Pancreas (tissue), 10 donors: ENCODE measurements at regions not wholly inside any gene's neighbourhood (a gene's known extent, or its start where the extent isn't known, plus 50 kb on each side); places are given as distances from the start of the nearest gene placed in this dataset.

Experiments
- ATAC-seq, 4 donors: fragments of 200-7000 bp; cut with Tn5 transposase; one replicate each; pipeline versions ENCODE4 v1.8.0 to v1.9.1; 2020; ENCODE audit warnings: mild to moderate bottlenecking in 4 of 4, moderate library complexity in 4 of 4
- DNase-seq, 6 donors: peaks; one replicate each; pipeline ENCODE4 v3.0.0-alpha.2; 2020
- FAIRE-seq: peaks from 2 replicates; lab custom pipeline; 2012; peaks lifted over from hg19 to GRCh38; lab: Jason Lieb, UNC
- H3K27ac ChIP-seq, 4 donors: fragments of 200-600 bp; sonication (generic); 1 replicate in 3 of 4; 2 replicates in 1 of 4; pipeline versions ENCODE4 v1.5.0 to v1.8.0; 2020
- H3K27me3 ChIP-seq, 4 donors: fragments of 200-600 bp; one replicate each; pipeline ENCODE4 v1.8.0; 2021
- H3K36me3 ChIP-seq, 3 donors: fragments of 200-600 bp; sonication (generic) in 1 of 3; one replicate each; pipeline versions ENCODE4 v1.5.0 to v1.8.0; 2020 to 2021
- H3K4me1 ChIP-seq, 3 donors: fragments of 200-600 bp; one replicate each; pipeline ENCODE4 v1.8.0; 2021
- H3K4me3 ChIP-seq, 4 donors: fragments of 200-600 bp; sonication (generic) in 2 of 4; one replicate each; pipeline versions ENCODE4 v1.5.0 to v1.8.0; 2020 to 2021
- H3K9me3 ChIP-seq, 4 donors: fragments of 200-600 bp; one replicate each; pipeline ENCODE4 v1.8.0; 2021
- WGBS, 2 donors: extraction: QIAGEN DNeasy Blood & Tissue Kit; methylation state at CpG; one replicate each; pipeline ENCODE4 v1.1.7; 2013; 5-methylcytosine and 5-hydroxymethylcytosine counted together
- intact Hi-C, 3 donors: fragments of 100-400 bp; cut with DNase I; formaldehyde crosslinking; loops; one replicate each; pipeline versions ENCODE4 v1.11.1 to v1.14.2; 2022
- TF ChIP-seq, protein P1 (sequence below), 4 donors: fragments of 200-600 bp; sonication (generic) in 3 of 4; IDR thresholded peaks; one replicate each; pipeline versions ENCODE4 v1.5.0 to v1.8.0; 2021; ENCODE audit warnings: antibody characterized with exemption in 4 of 4
- donor health status: healthy with polysubstance abuse.
- donor health status: DM: no; HTN: no; CAD: no; lungs with moderate emphysema.
- donor health status: DM: no; HTN: no; CAD: no.
- donor health status: control.
- donor health status: control.
- donor health status: Bipolar disorder and iron deficiency.
- donor health status: DM: yes; HTN: yes; CAD: no.
- donor health status: DM: no; HTN: no; CAD: no.
- donor health status: DM: no; HTN: no; CAD: no.
- donor health status: DM: yes; HTN: yes; CAD: no.

DNA sequence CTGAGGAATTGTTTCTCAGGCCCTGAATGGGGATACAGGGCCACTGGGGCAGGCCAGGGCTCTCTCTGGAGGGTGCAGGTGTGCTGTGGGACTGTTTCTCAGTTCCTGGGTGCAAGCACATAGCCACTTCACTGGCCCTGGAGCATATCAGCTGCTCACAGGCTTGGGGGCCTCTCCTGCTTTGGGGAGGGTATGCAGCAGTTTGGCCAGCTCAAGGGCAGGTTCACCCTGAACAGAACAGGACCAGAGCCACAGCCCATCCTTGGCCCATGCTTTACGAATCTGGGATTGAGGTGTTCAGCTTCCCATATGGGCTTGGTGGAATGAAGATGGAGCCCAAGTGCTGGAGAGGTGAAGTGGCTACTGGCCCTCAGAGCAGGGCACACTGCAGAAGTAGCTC lies 186.5 kb downstream of the FBXO8 start:
- ATAC-seq (no peak), FAIRE-seq (no peak), DNase-seq (peak in 1 of 6 donors; percentile 32)
- intact Hi-C loops = no loop called here
- Histone ChIP-seq H3K4me1 (no peaks in the 10 kb centered on the region), H3K9me3 (no peaks in the 10 kb centered on the region), H3K36me3 (no peaks in the 10 kb centered on the region), H3K27ac (no peak overlapping the region), H3K4me3 (no peak overlapping the region), H3K27me3 (no peaks in the 10 kb centered on the region)
- 54 to 75% methylated on average over 1 of the region's 1 CpG for WGBS, 2 donors
- TF ChIP-seq, protein P1, sequence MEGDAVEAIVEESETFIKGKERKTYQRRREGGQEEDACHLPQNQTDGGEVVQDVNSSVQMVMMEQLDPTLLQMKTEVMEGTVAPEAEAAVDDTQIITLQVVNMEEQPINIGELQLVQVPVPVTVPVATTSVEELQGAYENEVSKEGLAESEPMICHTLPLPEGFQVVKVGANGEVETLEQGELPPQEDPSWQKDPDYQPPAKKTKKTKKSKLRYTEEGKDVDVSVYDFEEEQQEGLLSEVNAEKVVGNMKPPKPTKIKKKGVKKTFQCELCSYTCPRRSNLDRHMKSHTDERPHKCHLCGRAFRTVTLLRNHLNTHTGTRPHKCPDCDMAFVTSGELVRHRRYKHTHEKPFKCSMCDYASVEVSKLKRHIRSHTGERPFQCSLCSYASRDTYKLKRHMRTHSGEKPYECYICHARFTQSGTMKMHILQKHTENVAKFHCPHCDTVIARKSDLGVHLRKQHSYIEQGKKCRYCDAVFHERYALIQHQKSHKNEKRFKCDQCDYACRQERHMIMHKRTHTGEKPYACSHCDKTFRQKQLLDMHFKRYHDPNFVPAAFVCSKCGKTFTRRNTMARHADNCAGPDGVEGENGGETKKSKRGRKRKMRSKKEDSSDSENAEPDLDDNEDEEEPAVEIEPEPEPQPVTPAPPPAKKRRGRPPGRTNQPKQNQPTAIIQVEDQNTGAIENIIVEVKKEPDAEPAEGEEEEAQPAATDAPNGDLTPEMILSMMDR (IDR thresholded peaks at IDR 0.05) = no peak

DNA sequence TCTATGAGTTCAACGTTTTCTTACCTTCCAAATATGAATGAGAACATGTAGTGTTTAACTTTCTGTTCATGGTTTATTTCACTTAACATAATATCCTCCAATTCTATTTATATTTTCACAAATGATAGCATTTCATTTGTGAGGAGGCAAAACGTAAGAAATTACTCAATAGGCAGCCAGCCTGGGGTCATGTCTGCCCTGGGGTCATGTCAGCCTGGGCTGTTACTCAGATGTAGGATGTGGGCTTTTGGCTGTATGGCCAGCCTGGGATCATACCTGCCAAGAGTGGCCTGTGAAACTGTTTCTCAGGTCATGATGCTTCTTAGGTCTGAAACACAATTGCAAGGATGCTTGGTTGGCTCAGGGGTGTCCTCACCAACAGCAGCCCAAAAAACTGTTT lies 187.0 kb downstream of the FBXO8 start:
- FAIRE-seq (no peak), DNase-seq (no peak), ATAC-seq (no peak)
- no peaks in the 10 kb centered on the region for H3K4me1 ChIP-seq
- H3K9me3 ChIP-seq = no peaks in the 10 kb centered on the region
- no peak overlapping the region for H3K4me3 ChIP-seq
- whole genome bisulfite sequencing, 2 donors = 36 to 42% methylated on average over 2 of the region's 2 CpGs
- TF ChIP-seq, protein P1 (IDR thresholded peaks at IDR 0.05) = no peak
- no peaks in the 10 kb centered on the region for H3K36me3 ChIP-seq
- intact Hi-C loops = no loop called here
- H3K27ac ChIP-seq = no peak overlapping the region
- H3K27me3 ChIP-seq = no peaks in the 10 kb centered on the region

DNA sequence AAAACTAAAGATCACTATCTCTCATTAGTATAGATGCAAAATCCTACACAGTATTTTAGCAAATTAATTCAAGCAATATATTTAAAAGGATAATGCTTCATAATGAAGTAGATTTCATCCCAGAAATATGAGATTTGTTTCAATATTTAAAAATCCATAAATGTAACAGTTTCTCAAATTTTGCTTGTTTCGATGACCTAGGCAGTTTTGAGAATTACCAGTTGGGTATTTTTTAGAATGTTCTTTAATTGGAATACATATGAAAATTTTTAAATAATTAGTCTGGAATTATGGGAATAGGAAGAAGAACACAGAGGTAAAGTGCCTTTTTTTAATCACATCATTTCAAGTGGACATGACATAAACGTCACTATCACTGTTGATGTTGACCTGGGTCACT lies 192.3 kb downstream of the FBXO8 start:
- DNase-seq (no peak), ATAC-seq (no peak), FAIRE-seq (no peak)
- H3K4me1 ChIP-seq = no peaks in the 10 kb centered on the region
- WGBS, 2 donors = 62 to 71% methylated on average over 2 of the region's 2 CpGs
- TF ChIP-seq, protein P1 (IDR thresholded peaks at IDR 0.05) = no peak
- no peaks in the 10 kb centered on the region for H3K36me3 ChIP-seq
- intact Hi-C loops = no loop called here
- no peak overlapping the region for H3K27ac ChIP-seq
- H3K9me3 ChIP-seq = no peaks in the 10 kb centered on the region
- no peak overlapping the region for H3K4me3 ChIP-seq
- no peaks in the 10 kb centered on the region for H3K27me3 ChIP-seq

DNA sequence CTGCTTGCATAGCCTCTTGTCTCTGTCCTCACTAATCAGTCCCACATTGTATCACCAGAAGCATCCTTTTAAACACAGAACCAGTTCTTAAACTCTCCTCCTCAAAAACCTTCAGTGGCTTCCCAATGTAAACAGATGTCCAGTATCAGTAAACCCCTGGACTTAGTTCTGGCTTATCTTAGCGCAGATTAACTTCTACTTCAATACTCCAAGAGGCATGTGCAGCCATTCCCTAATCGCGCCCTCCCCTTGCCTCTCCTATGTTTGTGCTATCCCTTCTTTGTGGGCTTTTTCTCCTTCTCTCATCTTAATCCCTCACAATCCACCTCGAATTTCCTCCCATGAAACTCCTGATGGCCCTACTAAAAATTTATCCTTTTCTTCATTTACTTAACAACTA lies 193.8 kb downstream of the FBXO8 start:
- FAIRE-seq = no peak
- no peak overlapping the region for H3K27ac ChIP-seq
- H3K36me3 ChIP-seq = no peaks in the 10 kb centered on the region
- DNase-seq = no peak
- TF ChIP-seq, protein P1 (IDR thresholded peaks at IDR 0.05) = no peak
- intact Hi-C loops = no loop called here
- H3K9me3 ChIP-seq = no peaks in the 10 kb centered on the region
- ATAC-seq = no peak
- no peaks in the 10 kb centered on the region for H3K27me3 ChIP-seq
- WGBS, 2 donors = 57 to 69% methylated on average over 4 of the region's 4 CpGs
- H3K4me3 ChIP-seq = no peak overlapping the region
- no peaks in the 10 kb centered on the region for H3K4me1 ChIP-seq

DNA sequence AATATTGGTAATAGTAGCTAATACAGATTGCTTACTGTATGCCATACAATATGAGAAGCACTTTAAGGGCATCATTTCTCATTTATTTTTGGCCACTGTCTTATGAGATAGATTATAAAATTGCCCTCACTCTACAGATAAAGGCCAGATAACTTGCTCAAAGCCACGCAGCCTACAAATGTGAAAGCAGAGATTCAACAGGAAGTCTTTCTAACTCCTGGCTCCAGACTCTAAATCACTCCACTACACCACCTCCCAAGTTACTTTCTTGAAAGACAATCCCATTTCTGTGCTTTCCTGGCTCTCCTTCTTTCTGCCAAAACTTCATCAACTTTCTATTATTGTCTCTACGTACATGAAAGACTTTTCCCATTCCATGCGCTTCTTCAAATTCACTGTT lies 194.7 kb downstream of the FBXO8 start:
- Histone ChIP-seq H3K9me3 (no peaks in the 10 kb centered on the region), H3K36me3 (no peaks in the 10 kb centered on the region), H3K27ac (no peak overlapping the region), H3K4me1 (no peaks in the 10 kb centered on the region), H3K27me3 (no peaks in the 10 kb centered on the region), H3K4me3 (no peak overlapping the region)
- FAIRE-seq (no peak), ATAC-seq (no peak), DNase-seq (no peak)
- 67 to 83% methylated on average over 3 of the region's 3 CpGs for WGBS, 2 donors
- TF ChIP-seq, protein P1 (IDR thresholded peaks at IDR 0.05) = no peak
- intact Hi-C loops = no loop called here
